ENCODE measurements at regions not wholly inside any gene's neighbourhood (a gene's known extent, or its start where the extent isn't known, plus 50 kb on each side); places are given as distances from the start of the nearest gene placed in this dataset.
A peak's percentile ranks its signal among the peaks of the same experiment; 100 is the strongest.

DNA sequence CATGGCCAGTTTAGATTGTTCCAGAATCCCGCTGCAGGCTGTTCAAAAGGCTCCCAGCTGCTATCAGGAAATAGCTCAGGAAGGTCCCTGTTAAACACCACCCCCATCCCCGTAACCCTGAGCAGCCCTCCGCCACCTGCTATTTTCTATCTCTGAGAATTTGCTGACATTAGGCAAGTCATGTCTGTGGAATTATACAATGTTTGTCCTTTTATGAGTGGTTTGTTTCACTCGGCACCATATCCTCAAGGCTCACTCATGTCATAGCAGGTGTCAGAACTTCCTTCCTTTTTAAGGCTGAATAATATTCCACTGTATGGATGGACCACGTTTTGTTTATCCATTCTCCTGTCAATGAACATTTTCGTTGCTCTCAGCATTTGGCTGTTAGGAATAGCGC, 164.3 kb upstream of the FOXF1 start:
- intact Hi-C loops (cut with DNase I; ENCODE audit: low total_unique reads), result loop anchor here (10.0 kb wide), 1 partner anchor 159 kb away; no protein-coding TSS in a partner anchor
- Histone ChIP-seq H3K9me3 (no peaks in the 10 kb centered on the region), H3K27ac (peak overlapping the region in 1 of 5 donors; percentile 51), H3K36me3 (no peaks in the 10 kb centered on the region), H3K4me1 (peaks cover 9 to 26% (median 20%) of the 10 kb centered on the region in 4 donors), H3K27me3 (peaks cover 0 to 41% (median 3%) of the 10 kb centered on the region in 3 donors), H3K4me3 (no peak overlapping the region)
- DNase-seq, result no peak
- TF ChIP-seq POLR2AphosphoS5 (IDR thresholded peaks at IDR 0.05) (no peak), POLR2A (IDR thresholded peaks at IDR 0.05) (no peak)
- TF ChIP-seq, protein P1, sequence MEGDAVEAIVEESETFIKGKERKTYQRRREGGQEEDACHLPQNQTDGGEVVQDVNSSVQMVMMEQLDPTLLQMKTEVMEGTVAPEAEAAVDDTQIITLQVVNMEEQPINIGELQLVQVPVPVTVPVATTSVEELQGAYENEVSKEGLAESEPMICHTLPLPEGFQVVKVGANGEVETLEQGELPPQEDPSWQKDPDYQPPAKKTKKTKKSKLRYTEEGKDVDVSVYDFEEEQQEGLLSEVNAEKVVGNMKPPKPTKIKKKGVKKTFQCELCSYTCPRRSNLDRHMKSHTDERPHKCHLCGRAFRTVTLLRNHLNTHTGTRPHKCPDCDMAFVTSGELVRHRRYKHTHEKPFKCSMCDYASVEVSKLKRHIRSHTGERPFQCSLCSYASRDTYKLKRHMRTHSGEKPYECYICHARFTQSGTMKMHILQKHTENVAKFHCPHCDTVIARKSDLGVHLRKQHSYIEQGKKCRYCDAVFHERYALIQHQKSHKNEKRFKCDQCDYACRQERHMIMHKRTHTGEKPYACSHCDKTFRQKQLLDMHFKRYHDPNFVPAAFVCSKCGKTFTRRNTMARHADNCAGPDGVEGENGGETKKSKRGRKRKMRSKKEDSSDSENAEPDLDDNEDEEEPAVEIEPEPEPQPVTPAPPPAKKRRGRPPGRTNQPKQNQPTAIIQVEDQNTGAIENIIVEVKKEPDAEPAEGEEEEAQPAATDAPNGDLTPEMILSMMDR (IDR thresholded peaks at IDR 0.05), result no peak
- WGBS, 5 donors, result 61 to 71% (median 69%) methylated on average over 7 of the region's 7 CpGs

DNA sequence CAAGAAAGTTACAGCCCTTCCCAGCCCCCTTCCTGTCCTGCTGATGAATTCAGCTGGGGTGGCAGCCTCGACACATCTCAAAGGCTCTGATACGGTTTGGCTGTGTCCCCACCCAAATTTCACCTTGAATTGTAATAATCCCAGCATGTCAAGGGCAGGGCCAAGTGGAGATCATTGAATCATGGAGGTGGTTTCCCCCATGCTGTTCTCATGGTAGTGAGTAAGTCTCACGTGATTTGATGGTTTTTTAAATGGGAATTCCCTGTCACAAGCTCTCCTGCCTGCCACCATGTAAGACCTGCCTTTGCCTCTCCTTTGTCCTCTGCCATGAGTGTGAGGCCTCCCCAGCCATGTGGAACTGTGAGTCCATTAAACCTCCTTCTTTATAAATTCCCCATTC, 163.2 kb upstream of the FOXF1 start:
- TF ChIP-seq, protein P1 (IDR thresholded peaks at IDR 0.05), result no peak
- TF ChIP-seq POLR2A (IDR thresholded peaks at IDR 0.05), result no peak
- TF ChIP-seq EP300 (IDR thresholded peaks at IDR 0.05), result no peak
- no peak for TF ChIP-seq POLR2AphosphoS5 (IDR thresholded peaks at IDR 0.05)
- Histone ChIP-seq H3K27ac (no peak overlapping the region), H3K36me3 (no peaks in the 10 kb centered on the region), H3K4me1 (peaks cover 9 to 23% (median 16%) of the 10 kb centered on the region in 4 donors), H3K9me3 (no peaks in the 10 kb centered on the region), H3K4me3 (no peak overlapping the region), H3K27me3 (peaks cover 0 to 39% (median 3%) of the 10 kb centered on the region in 3 donors)
- DNase-seq, result no peak
- intact Hi-C loops (cut with DNase I; ENCODE audit: low total_unique reads), result loop anchor here (10.0 kb wide), 1 partner anchor 158 kb away; no protein-coding TSS in a partner anchor
- 57 to 76% (median 62%) methylated on average over 3 of the region's 3 CpGs for WGBS, 5 donors

DNA sequence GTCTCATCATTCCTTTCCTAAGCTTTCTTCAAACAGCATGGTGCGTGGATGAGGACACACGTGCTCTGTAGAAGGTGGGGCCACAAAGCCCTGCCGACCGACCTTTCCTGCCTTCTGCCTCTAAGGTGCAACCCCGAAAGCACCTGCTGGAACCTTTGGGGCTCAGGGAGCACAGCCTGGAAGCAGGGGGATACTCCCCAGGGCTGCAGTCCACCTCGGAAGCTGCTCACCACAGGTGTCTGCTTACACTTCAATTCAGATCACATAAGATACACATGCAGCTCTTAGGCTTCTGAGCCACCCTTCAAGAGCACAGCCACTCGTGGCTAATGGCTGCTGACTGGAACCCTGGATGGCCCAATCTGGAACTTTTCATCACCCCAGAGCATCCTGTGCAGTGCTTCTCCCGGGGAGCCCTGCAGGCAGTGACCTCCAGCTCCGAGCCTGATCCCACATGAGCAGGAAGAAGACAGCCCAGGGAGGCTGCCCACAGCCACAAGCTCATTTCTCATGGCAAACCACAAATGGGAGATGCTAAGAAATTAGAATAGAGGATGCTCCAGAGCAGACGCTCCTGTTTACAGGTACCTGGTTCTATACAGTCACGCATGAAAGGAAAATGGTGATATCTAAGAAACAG, 162.3 kb upstream of the FOXF1 start:
- Histone ChIP-seq H3K27me3 (peaks cover 0 to 35% (median 3%) of the 10 kb centered on the region in 3 donors), H3K4me1 (peaks cover 9 to 18% (median 11%) of the 10 kb centered on the region in 4 donors), H3K4me3 (no peak overlapping the region), H3K27ac (no peak overlapping the region), H3K36me3 (no peaks in the 10 kb centered on the region), H3K9me3 (no peaks in the 10 kb centered on the region)
- DNase-seq, result no peak
- intact Hi-C loops (cut with DNase I; ENCODE audit: low total_unique reads), result loop anchor here (10.0 kb wide), 1 partner anchor 157 kb away; no protein-coding TSS in a partner anchor
- TF ChIP-seq, protein P1 (IDR thresholded peaks at IDR 0.05), result no peak
- TF ChIP-seq EP300 (IDR thresholded peaks at IDR 0.05) (no peak), POLR2A (IDR thresholded peaks at IDR 0.05) (no peak), POLR2AphosphoS5 (IDR thresholded peaks at IDR 0.05) (no peak)
- WGBS, 5 donors, result 62 to 79% (median 70%) methylated on average over 9 to 11 of the region's 11 CpGs

DNA sequence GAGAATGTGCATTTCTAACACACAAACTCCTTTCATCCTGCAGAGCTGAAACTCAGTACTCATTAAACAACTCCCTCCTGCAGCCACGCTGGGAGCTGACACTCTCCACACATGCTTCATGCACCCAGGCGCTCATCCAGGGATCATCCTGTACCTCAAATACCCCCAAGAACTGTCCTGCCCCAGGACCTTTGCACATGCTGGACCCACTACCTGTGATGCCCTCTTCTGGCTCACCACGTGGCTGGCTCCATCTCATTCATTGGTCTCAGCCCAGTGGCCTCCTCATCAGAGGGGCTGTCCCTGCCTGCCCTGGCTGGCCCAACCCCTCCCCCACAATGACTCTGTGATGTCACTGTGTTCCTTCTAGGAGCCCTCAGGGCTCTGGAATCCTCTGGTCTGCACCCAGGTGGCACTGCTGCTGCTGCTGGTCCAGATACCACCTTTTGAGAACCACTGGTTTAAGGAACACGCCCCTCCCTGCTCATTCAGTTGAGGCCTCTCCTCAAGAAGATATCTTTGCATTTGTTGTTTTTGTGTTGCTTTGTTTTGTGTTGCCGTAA, 160.9 kb upstream of the FOXF1 start:
- Histone ChIP-seq H3K9me3 (no peaks in the 10 kb centered on the region), H3K36me3 (no peaks in the 10 kb centered on the region), H3K27me3 (peaks cover 0 to 25% (median 3%) of the 10 kb centered on the region in 3 donors), H3K4me1 (peaks cover 1 to 7% (median 2%) of the 10 kb centered on the region in 4 donors), H3K27ac (no peak overlapping the region), H3K4me3 (no peak overlapping the region)
- intact Hi-C loops (cut with DNase I; ENCODE audit: low total_unique reads), result loop anchor here (10.0 kb wide), 1 partner anchor 155 kb away; no protein-coding TSS in a partner anchor
- TF ChIP-seq EP300 (IDR thresholded peaks at IDR 0.05), result no peak
- no peak for TF ChIP-seq POLR2A (IDR thresholded peaks at IDR 0.05)
- TF ChIP-seq POLR2AphosphoS5 (IDR thresholded peaks at IDR 0.05), result no peak
- TF ChIP-seq, protein P1 (IDR thresholded peaks at IDR 0.05), result no peak
- no peak for DNase-seq
- 73 to 82% (median 77%) methylated on average over 5 of the region's 5 CpGs for WGBS, 5 donors
